Lower leg skin (tissue), 3 donors: ENCODE measurements at regions not wholly inside any gene's neighbourhood (a gene's known extent, or its start where the extent isn't known, plus 50 kb on each side); places are given as distances from the start of the nearest gene placed in this dataset.

Experiments
- CTCF ChIP-seq, 3 donors: fragments of 450-650 bp; IDR thresholded peaks; one replicate each; pipeline ENCODE4 v1.5.1; 2016; ENCODE audit warnings: antibody characterized with exemption in 3 of 3, mild to moderate bottlenecking in 3 of 3, moderate library complexity in 2 of 3
- POLR2A ChIP-seq, 2 donors: fragments of 450-650 bp; IDR thresholded peaks; one replicate each; pipeline ENCODE4 v1.6.1; 2016 to 2017; ENCODE audit warnings: antibody characterized with exemption in 2 of 2, mild to moderate bottlenecking in 1 of 2, moderate library complexity in 1 of 2

GRCh38 chr15:81885135-81885534 is 160.7 kb downstream of the MEX3B start:
- no peak for TF ChIP-seq POLR2A (IDR thresholded peaks at IDR 0.05)
- TF ChIP-seq CTCF (IDR thresholded peaks at IDR 0.05) = no peak
